ENCODE measurements at regions not wholly inside any gene's neighbourhood (a gene's known extent, or its start where the extent isn't known, plus 50 kb on each side); places are given as distances from the start of the nearest gene placed in this dataset.

DNA sequence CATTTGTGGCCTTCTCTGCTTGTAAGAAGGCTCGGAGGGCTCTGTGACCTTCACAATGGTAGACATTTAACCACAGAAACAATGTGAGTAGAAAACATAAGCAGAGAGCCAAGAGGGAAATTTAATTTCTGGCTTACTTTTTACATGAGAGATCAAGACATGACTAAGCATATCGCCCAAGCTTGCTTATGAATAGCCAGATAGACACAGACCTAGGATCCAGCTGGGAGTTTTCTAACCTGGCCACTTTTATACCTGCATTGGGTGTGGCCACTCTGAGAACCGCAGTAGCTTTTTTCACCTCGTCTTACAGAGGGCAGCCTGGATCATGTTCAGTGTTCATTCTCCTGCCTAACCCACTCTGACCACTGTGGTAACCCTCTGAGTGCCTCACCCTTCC lies 244.9 kb upstream of the KCNN2 start:
- no peak for ATAC-seq
- no TSS peak for BruUV-seq (replicated peaks)
- no peaks in the 10 kb centered on the region for H3K9me3 ChIP-seq (ENCODE audit: control insufficient read depth, insufficient read depth, low read depth, low read length)
- CTCF ChIA-PET: no interaction called here
- no peak overlapping the region for H3K4me3 ChIP-seq (ENCODE audit: low read depth in 2 of 2, low read length in 2 of 2)
- intact Hi-C loops (cut with micrococcal nuclease; ENCODE audit: unreplicated experiment): no loop called here
- H3K4me1 ChIP-seq (ENCODE audit: control insufficient read depth, insufficient read depth, low read length): no peaks in the 10 kb centered on the region; the same call in 1 of the 2 replicates
- no peaks in the 10 kb centered on the region for H3K36me3 ChIP-seq (ENCODE audit: control insufficient read depth, insufficient read depth, low read length)
- in situ Hi-C loops (cut with HindIII; ENCODE audit: low pct_unique_long_range_greater_than_20kb, low sequenced_read_pairs): no loop called here
- TF ChIP-seq POLR2AphosphoS5 (IDR thresholded peaks at IDR 0.05; ENCODE audit: low read depth, low read length): no peak
- TF ChIP-seq REST (IDR thresholded peaks at IDR 0.05; ENCODE audit: insufficient read depth in 1 of 2, low read depth in 2 of 2, low read length in 1 of 2): no peak
- TF ChIP-seq TCF7L2 (IDR thresholded peaks at IDR 0.05; ENCODE audit: low read depth, low read length): no peak
- TF ChIP-seq SIN3A (IDR thresholded peaks at IDR 0.05; ENCODE audit: borderline replicate concordance, insufficient read depth, low read depth, low read length): no peak
- no peak for TF ChIP-seq CTCF (IDR thresholded peaks at IDR 0.05)
- no peak overlapping the region for H3K27ac ChIP-seq (ENCODE audit: low read length)
- H3K27me3 ChIP-seq (ENCODE audit: control insufficient read depth, insufficient read depth, low read length): no peaks in the 10 kb centered on the region
- POLR2A ChIA-PET: no interaction called here
- DNase-seq (ENCODE audit: low read depth, low spot score): no peak

GRCh38 chr5:114118511-114118910 lies 243.4 kb upstream of the KCNN2 start:
- no peak for ATAC-seq
- POLR2A ChIA-PET: no interaction called here
- no peak for TF ChIP-seq POLR2AphosphoS5 (IDR thresholded peaks at IDR 0.05; ENCODE audit: low read depth, low read length)
- no peak for TF ChIP-seq TCF7L2 (IDR thresholded peaks at IDR 0.05; ENCODE audit: low read depth, low read length)
- TF ChIP-seq REST (IDR thresholded peaks at IDR 0.05; ENCODE audit: insufficient read depth in 1 of 2, low read depth in 2 of 2, low read length in 1 of 2): no peak
- TF ChIP-seq SIN3A (IDR thresholded peaks at IDR 0.05; ENCODE audit: borderline replicate concordance, insufficient read depth, low read depth, low read length): no peak
- TF ChIP-seq CTCF (IDR thresholded peaks at IDR 0.05): no peak
- DNase-seq (ENCODE audit: low read depth, low spot score): no peak
- BruUV-seq (replicated peaks): no TSS peak
- Histone ChIP-seq H3K4me3 (ENCODE audit: low read depth in 2 of 2, low read length in 2 of 2) (no peak overlapping the region), H3K27me3 (ENCODE audit: control insufficient read depth, insufficient read depth, low read length) (no peaks in the 10 kb centered on the region), H3K27ac (ENCODE audit: low read length) (no peak overlapping the region), H3K4me1 (ENCODE audit: control insufficient read depth, insufficient read depth, low read length) (no peaks in the 10 kb centered on the region; the same call in 1 of the 2 replicates), H3K9me3 (ENCODE audit: control insufficient read depth, insufficient read depth, low read depth, low read length) (no peaks in the 10 kb centered on the region), H3K36me3 (ENCODE audit: control insufficient read depth, insufficient read depth, low read length) (no peaks in the 10 kb centered on the region)
- CTCF ChIA-PET: no interaction called here
- intact Hi-C loops (cut with micrococcal nuclease; ENCODE audit: unreplicated experiment) (no loop called here), in situ Hi-C loops (cut with HindIII; ENCODE audit: low pct_unique_long_range_greater_than_20kb, low sequenced_read_pairs) (no loop called here)

Data from Panc1 (cell line).